Prostate gland (tissue), 2 donors: ENCODE measurements at regions not wholly inside any gene's neighbourhood (a gene's known extent, or its start where the extent isn't known, plus 50 kb on each side); places are given as distances from the start of the nearest gene placed in this dataset.

Experiments
- CTCF ChIP-seq, 4 experiments: fragments of 200-600 bp in 2 of 4; fragments of 450-650 bp in 2 of 4; sonication (generic) in 2 of 4; IDR thresholded peaks; 1 replicate in 3 of 4; 2 replicates in 1 of 4; pipeline ENCODE4 v1.5.1; 2016 to 2019; ENCODE audit warnings: antibody characterized with exemption in 4 of 4, mild to moderate bottlenecking in 2 of 4, moderate library complexity in 2 of 4
- POLR2A ChIP-seq: fragments of 450-650 bp; IDR thresholded peaks from one replicate; pipeline ENCODE4 v1.6.1; 2016; ENCODE audit warnings: antibody characterized with exemption, mild to moderate bottlenecking
- POLR2AphosphoS5 ChIP-seq: sonication (generic); formaldehyde crosslinking; IDR thresholded peaks from one replicate; pipeline ENCODE4 v1.6.1; 2017; ENCODE audit warnings: antibody characterized with exemption

GRCh38 chr17:65444049-65444448, 117.4 kb downstream of the AXIN2 start:
- TF ChIP-seq CTCF (IDR thresholded peaks at IDR 0.05) (no peak), POLR2AphosphoS5 (no peak), POLR2A (no peak)
